Activated gamma-delta T cell treated with Interleukin-2 at 50 U/mL for 16 hours (primary cell): ENCODE measurements at regions not wholly inside any gene's neighbourhood (a gene's known extent, or its start where the extent isn't known, plus 50 kb on each side); places are given as distances from the start of the nearest gene placed in this dataset.
"Not testable (repeated sequence)": the region's sequence is repeated elsewhere in the genome, so short reads cannot be mapped to it uniquely, and the experiment has no call there.

Experiments used
- DNase-seq: peaks from one replicate; pipeline ENCODE4 v3.0.0-alpha.2; 2020

- DNase-seq, result not testable (repeated sequence)
Measured at GRCh38 chr21:9746311-9746710, 775.1 kb upstream of the TPTE start.

- DNase-seq, result not testable (repeated sequence)
Measured at GRCh38 chr21:9746831-9747606, 774.4 kb upstream of the TPTE start.

GRCh38 chr21:9747870-9748269 is 773.5 kb upstream of the TPTE start:
- not testable (repeated sequence) for DNase-seq

GRCh38 chr21:9748451-9748850 is 772.9 kb upstream of the TPTE start:
- DNase-seq, result not testable (repeated sequence)

- DNase-seq, result not testable (repeated sequence)
Measured at GRCh38 chr21:9749741-9750230, 771.6 kb upstream of the TPTE start.

- DNase-seq, result no peak
Measured at GRCh38 chr21:9750341-9751086, 770.9 kb upstream of the TPTE start.

GRCh38 chr21:9751087-9751585 is 770.2 kb upstream of the TPTE start:
- DNase-seq, result not testable (repeated sequence)

GRCh38 chr21:9752028-9752427 is 769.4 kb upstream of the TPTE start:
- not testable (repeated sequence) for DNase-seq

GRCh38 chr21:9753441-9753840 is 767.9 kb upstream of the TPTE start:
- not testable (repeated sequence) for DNase-seq

GRCh38 chr21:9753943-9754342 is 767.4 kb upstream of the TPTE start:
- DNase-seq, result no peak

- not testable (repeated sequence) for DNase-seq
Measured at GRCh38 chr21:9754434-9754833, 766.9 kb upstream of the TPTE start.

DNA sequence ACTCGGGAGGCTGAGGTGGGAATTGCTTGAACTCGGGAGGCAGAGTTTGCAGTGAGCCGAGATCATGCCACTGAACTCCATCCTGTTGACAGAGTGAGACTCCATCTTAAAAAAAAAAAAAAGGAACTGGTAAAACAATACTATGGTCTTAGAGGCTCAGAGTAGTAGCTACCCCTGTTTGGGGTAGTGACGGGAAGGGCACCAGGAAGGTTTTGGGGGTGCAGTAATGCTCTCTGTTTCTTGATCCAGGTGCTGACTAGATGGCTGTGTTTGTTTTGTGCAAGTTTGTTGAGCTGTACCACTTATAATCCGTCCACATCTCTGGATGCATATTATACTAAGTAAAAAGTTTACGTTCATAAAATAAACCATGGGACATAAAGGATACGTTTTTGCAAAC is 765.8 kb upstream of the TPTE start:
- no peak for DNase-seq

- no peak for DNase-seq
Measured at GRCh38 chr21:9756677-9757076, 764.7 kb upstream of the TPTE start.

GRCh38 chr21:9757118-9757517 is 764.3 kb upstream of the TPTE start:
- not testable (repeated sequence) for DNase-seq

DNA sequence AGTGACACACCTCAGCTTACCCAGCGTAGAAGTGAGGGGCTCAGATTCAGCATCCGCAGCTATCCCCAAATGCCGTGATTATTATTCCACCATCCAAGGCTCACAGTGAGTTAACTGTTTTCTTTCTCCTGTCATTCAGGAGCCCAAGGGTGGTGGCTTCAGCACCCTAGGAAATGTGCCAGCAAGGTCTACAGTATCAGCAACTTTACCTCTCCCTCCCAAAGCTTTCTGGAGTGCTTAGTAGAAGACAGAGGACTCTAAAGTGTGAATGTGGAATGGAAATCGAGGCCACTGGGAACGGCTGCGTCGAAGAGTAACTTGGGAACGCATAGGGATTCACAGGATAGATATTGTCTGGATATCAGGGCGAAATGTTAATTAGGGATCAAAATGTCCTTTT is 763.8 kb upstream of the TPTE start:
- DNase-seq, result not testable (repeated sequence)

GRCh38 chr21:9758141-9758540 is 763.2 kb upstream of the TPTE start:
- no peak for DNase-seq

DNA sequence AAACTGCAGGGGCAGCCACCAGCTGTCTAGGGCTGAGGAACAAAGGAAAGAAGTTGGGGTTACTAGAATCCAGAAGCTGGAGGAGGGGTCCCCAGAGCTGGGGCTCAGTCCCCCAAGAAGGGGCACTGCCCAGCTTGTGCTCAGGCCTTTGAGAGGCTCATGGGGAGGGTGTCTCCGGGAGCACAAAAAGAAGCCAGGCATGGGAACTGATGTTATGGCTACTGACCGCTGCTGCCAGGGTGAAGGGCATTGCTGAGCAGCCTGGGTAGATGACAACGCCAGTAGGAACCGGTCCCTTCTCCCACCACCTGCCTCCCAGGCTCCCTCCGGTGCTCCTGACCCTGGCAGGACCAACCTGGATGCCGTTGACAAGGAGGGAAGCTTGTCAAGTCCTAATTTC is 762.5 kb upstream of the TPTE start:
- DNase-seq, result no peak

DNA sequence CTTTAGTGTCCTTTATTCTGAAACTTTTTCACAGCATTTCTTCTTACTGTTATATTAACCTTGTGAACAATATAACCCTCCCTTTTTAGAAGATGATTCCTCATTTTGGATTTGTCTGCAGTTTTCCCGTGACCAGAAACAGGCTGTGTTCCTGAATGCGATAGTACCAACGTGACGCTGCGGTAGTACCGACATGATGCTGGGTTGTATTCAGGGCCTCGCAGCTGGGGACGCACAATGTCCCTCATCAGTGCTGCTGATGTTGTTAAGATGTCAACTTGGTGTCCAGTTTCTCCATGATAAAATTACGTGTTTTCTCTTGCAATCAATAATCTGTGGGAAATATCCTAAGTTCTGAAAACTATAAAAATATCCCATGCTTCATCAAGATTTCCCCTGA is 761.4 kb upstream of the TPTE start:
- DNase-seq, result no peak

DNA sequence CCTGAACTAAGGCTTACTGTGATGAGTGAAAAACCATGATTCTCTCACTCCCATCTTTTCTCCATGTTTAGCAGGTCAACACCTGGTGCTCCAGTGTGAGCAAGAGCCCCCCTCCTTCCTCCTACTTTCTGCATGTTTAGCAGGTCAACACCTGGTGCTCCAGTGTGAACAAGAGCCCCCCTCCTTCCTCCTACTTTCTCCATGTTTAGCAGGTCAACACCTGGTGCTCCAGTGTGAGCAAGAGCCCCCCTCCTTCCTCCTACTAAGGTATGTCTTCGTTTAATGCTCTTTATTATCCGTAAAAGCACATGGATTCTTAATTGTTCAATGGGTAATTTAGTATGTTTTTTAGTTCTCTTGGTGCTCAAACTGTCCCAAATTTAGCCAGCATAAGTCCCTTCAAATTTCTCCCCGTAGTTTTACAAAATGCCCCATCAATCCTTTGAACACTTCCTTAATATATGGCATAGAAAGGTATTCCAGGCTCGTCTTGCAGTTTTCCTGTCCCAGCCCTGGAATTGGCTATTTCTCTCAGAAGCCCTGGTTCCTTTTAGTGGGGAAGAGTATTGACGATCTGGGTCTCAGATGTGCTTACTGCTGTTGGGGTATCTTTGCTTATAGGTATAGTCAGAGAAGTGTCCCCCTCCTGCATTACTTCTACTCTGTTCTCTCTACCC is 760.8 kb upstream of the TPTE start:
- no peak for DNase-seq

DNA sequence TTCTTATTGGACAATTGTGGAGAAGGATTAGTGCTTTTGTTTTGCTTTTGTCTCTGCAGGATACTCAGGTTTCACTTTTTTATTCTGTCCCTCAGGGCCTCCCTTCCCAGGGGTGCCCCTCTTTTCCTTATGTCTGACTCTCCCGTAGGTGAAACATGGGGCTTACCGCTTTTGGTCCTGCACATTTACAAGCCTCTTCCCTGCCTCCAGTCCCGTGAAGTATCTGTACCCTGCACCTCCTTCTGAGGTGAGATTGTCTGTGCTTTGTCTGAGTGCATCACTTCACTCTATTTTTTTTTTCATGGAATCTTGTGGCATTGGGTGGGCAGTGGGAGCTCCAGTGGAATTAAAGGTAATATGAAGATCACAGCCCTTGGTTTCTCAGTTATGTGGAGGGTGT is 758.1 kb upstream of the TPTE start:
- no peak for DNase-seq

GRCh38 chr21:9763807-9764206 is 757.6 kb upstream of the TPTE start:
- no peak for DNase-seq

DNA sequence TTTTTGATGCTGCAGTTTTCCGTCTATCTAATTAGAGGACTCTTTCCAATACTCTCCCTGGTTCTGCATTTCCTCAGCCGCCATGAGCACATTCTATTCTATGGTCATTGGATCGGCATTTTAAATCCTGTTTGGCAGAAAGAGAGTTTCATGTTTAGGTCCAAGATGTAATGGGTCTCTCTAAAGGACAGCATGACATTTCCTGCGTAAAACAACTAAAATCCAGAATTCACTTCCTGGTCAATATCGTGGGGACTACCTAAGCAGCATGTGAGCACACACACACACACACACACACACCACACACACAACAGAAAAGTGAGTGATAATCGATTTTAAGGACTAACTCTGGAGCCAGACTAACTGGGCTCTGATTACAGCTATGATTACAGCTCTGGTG is 757.1 kb upstream of the TPTE start:
- DNase-seq, result not testable (repeated sequence)

DNA sequence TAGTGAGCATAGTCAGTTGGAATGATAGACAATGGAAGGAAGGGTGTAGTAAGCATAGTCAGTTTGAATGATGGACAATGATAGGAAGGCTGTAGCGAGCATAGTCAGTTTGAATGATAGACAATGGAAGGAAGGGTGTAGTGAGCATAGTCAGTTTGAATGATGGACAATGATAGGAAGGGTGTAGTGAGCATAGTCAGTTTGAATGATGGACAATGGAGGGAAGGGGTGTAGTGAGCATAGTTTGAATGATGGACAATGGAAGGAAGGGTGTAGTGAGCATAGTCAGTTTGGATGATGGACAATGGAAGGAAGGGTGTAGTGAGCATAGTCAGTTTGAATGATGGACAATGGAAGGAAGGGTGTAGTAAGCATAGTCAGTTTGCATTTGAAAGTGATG is 755.8 kb upstream of the TPTE start:
- not testable (repeated sequence) for DNase-seq
